ENCODE measurements at regions not wholly inside any gene's neighbourhood (a gene's known extent, or its start where the extent isn't known, plus 50 kb on each side); places are given as distances from the start of the nearest gene placed in this dataset.

- no peak for TF ChIP-seq CTCF (IDR thresholded peaks at IDR 0.05; ENCODE audit: low read length)
- no peak for TF ChIP-seq EZH2phosphoT487 (IDR thresholded peaks at IDR 0.05; ENCODE audit: low read length)
- no peak for TF ChIP-seq EZH2 (optimal IDR thresholded peaks at IDR 0.05; ENCODE audit: low read depth, low read length)
Measured at GRCh38 chr3:194816748-194817591, 131.3 kb downstream of the FAM43A start.

All from MM.1S (cell line).